NCI-H2227 (cell line): ENCODE measurements at regions not wholly inside any gene's neighbourhood (a gene's known extent, or its start where the extent isn't known, plus 50 kb on each side); places are given as distances from the start of the nearest gene placed in this dataset.
"Not testable (repeated sequence)": the region's sequence is repeated elsewhere in the genome, so short reads cannot be mapped to it uniquely, and the experiment has no call there.

Source experiments
- DNase-seq: peaks from one replicate; lab custom pipeline; 2025; ENCODE audit not compliant: unreplicated experiment; lab: John Stamatoyannopoulos, UW

GRCh38 chr12:67070307-67070600 lies 198.9 kb upstream of the CAND1 start:
- no peak for DNase-seq

DNA sequence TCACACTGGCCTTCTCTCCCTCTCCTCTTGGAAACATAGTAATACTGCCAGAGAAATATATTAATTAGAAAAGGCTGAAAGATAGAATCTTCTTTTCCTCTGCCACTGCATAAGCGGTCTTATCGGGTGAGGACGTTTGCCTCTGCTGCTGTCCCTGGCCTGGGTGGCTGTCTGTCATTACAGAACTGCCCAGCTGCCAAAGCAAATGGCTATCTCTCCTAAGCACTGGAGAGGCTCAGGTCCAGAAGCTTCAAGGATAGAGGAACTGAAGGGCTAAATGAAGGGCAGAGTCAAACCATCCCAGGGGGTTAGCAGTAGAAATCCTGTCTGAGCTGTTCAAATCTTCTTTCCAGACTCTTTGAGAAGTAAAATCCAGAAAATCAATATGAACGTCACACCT lies 198.6 kb upstream of the CAND1 start:
- no peak for DNase-seq

DNA sequence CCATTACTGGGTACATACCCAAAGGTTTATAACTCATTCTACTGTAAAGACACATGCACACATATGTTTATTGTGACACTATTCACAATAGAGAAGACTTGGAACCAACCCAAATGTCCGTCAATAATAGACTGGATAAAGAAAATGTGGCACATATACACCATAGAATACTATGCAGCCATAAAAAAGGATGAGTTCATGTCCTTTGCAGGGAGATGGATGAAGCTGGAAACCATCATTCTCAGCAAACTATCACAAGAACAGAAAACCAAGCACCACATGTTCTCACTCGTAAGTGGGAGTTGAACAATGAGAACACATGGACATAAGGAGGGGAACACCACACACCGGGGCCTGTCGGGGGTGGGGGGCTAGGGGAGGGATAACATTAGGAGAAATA lies 196.9 kb upstream of the CAND1 start:
- not testable (repeated sequence) for DNase-seq

GRCh38 chr12:67073336-67073735 lies 195.8 kb upstream of the CAND1 start:
- DNase-seq: no peak

DNA sequence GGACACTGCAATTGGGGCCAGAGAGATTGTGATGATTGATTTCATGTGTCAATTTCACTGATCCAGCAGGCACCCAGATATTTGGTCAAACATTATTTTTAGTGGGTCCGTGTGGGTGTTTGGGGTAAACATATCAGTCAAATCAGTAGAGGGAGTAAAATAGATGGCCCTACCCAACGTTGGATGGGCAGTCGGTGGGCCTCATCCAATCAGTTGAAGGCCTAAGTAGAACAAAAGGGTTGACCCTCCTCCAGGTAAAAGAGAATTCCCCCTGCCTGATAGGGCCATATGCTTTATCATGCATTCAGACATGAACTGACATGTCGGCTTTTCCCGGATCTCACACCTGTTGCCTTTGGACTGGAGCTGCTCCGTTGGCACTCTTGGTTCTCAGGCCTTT lies 195.1 kb upstream of the CAND1 start:
- DNase-seq: no peak

DNA sequence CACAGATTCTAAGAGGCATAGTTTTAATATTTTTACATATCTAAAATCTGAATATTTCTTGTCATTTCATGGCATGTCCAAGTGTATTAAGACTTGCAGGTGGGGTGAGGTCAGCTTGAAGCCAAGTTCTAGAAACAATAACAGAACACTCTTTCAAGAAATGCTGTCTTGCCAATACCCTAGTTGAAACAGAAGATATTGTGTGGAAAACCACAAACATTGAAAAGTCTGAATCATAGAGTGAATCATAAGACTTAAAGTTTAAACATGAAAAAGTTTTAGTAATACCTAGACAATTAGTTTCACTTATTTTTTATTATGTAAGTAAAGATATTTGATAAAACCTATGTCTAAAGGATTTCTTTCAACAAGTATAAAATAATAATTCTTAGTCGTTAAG lies 191.5 kb upstream of the CAND1 start:
- DNase-seq: no peak

DNA sequence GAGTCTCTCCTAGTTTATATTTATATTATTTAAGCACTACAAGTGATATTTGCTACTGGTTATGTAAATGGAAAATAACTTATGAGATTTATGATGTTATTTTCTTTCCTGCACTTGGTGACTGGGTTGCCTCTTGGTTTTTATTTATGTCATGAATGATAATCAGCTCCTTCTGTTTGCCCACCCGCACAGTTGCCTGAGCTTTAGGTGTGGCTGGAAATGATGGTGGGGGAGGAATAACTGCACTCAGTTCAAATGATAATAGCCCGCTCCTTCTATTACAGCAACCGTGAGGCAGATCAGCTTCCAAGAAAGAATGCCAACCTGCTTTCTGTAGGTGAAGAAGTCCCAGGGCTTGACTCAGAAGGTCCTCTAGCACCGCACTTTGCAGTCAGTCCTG lies 190.2 kb upstream of the CAND1 start:
- DNase-seq: no peak

- no peak for DNase-seq
Measured at GRCh38 chr12:67080637-67081036, 188.5 kb upstream of the CAND1 start.

- DNase-seq: no peak
Measured at GRCh38 chr12:67082221-67082620, 186.9 kb upstream of the CAND1 start.

DNA sequence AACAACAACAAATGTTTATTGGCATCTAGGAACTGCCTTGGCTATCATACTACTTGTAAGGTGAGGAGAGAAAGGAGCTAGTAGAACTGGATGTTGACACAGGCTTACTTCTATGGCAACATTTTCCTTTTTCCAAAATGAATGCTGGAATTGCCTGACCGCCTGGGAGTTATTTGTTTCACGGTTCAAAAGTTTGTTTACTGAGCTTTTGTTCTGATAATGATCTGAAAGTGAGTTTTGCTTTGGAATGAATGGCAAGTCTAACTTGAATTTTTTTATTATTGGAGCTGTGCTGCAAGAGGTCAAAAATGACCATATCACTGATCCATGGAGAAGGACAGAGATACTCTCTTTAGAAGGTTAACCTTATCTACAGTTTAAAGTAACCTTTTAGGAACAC lies 183.5 kb upstream of the CAND1 start:
- DNase-seq: no peak

- DNase-seq: no peak
Measured at GRCh38 chr12:67086116-67086515, 183.0 kb upstream of the CAND1 start.

DNA sequence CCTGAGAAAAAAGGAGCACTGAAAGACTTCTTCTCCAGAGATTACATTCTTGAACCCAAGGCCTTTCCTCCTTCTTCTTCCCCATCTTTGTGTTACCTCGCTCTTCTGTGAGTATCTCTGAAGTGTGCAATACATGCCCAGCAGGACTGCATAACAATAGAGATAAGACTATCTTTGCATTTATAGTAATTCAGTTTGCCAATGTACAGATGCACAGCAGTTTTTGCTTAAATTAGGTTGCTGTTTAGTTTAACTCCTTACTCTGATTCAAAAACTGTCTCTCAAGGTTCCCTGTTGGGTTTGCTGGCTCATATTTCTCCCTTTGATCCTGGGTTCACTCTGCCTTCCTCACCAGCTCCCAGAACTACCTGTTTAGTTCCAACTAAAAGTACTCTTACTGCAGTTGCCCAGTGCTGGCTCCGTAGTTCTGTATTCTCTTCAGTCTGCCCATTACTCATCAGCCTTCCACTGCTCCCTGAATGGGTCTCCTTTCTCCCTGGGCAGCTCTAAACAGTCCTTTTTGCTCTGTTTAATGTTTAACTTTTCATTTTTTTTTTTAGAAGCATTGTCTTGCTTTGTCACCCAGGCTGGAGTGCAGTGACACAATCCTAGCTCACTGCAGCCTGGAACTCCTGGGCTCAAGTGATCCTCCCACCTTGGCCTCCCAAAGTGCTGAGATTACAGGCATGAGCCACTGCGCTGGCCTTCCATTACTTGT lies 180.6 kb upstream of the CAND1 start:
- DNase-seq: no peak

DNA sequence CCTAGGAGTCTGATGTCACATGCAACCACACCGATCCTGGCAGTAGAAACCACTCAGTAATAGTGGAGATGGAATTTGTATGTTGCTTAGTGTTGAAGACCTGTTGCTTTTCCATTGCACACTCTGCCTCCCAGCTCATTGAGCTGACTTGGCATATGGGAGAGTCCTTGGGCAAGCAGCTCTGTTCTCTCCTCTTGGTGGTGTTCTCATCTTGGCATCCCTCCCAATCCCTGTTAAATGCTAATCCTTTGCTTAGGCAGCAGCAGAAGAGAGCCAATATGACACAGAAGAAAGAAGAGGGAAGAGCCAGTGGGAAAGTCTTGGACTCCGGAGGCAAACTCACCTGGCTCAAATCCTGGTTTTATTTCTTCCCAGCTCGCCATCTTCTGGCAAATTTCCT lies 178.0 kb upstream of the CAND1 start:
- DNase-seq: no peak

GRCh38 chr12:67091678-67092077 lies 177.5 kb upstream of the CAND1 start:
- no peak for DNase-seq

DNA sequence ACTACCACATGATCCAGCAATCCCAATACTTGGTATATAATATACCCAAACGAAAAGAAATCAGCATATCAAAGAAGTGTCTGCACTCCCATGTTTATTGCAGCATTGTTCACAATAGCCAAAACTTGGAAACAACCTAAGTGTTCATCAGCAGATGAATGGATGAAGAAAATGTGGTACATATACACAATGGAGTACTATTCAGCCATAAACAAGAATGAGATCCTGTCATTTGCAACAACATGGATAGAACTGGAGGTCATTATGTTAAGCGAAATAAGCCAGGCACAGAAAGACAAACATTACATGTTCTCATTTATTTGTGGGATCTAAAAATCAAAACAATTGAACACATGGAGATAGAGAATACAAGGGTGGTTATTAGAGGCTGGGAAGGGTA lies 176.2 kb upstream of the CAND1 start:
- DNase-seq: not testable (repeated sequence)

GRCh38 chr12:67096533-67097318 lies 172.4 kb upstream of the CAND1 start:
- DNase-seq: no peak

- no peak for DNase-seq
Measured at GRCh38 chr12:67099858-67100257, 169.3 kb upstream of the CAND1 start.

GRCh38 chr12:67103521-67103920 lies 165.6 kb upstream of the CAND1 start:
- no peak for DNase-seq

DNA sequence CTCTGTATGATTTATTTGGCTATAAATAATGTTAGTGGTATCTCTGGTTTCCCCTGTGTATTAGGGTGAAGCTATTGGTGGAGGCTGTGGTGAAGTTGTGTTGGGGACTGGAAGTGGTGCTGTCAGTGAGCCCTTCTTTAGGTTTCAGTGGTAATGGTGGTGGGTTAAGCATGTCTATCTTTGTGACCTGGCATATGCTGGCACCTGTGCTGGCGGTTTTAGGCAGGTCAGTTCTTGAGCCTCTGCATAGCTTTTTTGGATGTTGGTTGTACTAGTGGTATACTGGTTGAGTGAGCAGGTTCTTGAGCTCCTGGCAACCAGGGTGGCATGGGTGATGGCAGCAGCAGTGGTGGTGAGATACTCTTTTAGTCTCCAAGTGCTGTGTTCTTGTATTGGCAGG lies 161.9 kb upstream of the CAND1 start:
- DNase-seq: no peak

DNA sequence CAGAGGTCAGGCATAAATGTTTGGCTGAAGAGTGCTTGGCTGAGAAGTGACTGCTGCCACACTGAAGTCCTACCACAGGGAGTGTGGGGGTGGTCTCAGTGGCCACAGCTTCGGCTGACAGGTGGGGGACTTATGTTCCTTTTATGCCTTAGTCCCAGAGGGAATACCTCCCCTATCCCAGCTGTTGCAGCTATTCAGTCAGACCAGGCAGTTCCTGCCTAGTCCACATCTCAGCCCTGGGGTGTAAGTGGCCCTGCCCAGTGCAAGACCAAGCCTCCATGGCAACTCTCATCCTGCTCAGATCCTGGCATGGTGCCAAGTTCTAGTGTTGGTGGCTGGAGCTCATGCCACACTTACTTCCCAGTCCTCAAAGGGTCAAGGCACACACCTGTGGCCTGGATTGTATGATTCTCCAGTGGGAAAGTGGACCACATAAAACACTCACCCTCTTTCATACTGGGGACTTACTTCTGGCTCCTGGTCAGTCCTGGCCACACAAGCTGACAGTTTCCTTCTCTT lies 161.3 kb upstream of the CAND1 start:
- DNase-seq: no peak

DNA sequence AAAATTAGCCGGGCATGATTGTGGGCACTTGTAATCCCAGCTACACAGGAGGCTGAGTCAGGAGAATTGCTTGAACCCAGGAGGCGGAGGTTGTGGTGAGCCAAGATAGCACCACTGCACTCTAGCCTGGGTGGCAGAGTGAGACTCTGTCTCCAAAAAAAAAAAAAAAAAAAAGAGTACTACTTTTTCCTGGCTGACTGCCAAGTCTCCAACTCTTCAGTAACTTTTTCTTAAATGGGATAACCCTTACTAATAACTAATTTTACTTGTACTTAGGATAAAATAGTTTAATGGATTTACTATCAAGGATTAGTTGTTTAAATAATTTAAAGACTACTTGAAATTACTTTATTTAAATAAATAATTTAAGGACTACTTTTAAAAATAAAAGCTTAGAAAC lies 158.8 kb upstream of the CAND1 start:
- not testable (repeated sequence) for DNase-seq

- DNase-seq: no peak
Measured at GRCh38 chr12:67111182-67111581, 158.0 kb upstream of the CAND1 start.

DNA sequence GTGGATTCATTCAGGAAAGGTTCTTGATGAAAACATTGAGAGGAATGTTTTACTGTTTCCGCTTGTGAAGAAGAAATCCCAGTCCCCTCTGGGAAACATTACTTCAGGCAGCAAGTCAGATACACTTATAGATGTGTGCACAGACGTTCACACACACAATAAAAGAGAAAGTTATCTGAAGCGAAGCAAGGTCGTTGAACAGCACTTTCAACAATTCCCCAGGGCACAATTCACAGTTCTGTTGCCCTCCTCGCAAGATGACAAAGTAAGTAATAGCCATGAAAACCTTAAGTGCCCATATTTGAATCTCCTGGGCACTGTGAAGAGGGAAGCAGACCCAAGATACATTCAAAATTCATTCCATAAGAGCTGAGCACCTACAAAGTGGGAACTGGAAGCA lies 156.6 kb upstream of the CAND1 start:
- DNase-seq: no peak
